ENCODE measurements at regions not wholly inside any gene's neighbourhood (a gene's known extent, or its start where the extent isn't known, plus 50 kb on each side); places are given as distances from the start of the nearest gene placed in this dataset.

- TF ChIP-seq CTCF (IDR thresholded peaks at IDR 0.05 in 2 of 3, conservative IDR thresholded peaks at IDR 0.05 in 1 of 3; ENCODE audit: borderline replicate concordance in 1 of 3, insufficient read depth in 1 of 3, low read depth in 2 of 3, low read length in 2 of 3) (no peak), POLR2AphosphoS5 (IDR thresholded peaks at IDR 0.05; ENCODE audit: low read depth, low read length) (no peak), ZNF274 (IDR thresholded peaks at IDR 0.05; ENCODE audit: low read depth, low read length) (no peak), SIN3A (IDR thresholded peaks at IDR 0.05; ENCODE audit: low read depth) (no peak)
These were observed 1377.2 kb upstream of the ZEB2 start for GRCh38 chr2:145897151-145897550.
